GM21381 (cell line): ENCODE measurements at regions not wholly inside any gene's neighbourhood (a gene's known extent, or its start where the extent isn't known, plus 50 kb on each side); places are given as distances from the start of the nearest gene placed in this dataset.

Source experiments
- ATAC-seq: cut with Tn5 transposase; IDR thresholded peaks from one replicate; pipeline ENCODE4 v1.9.1; 2021; ENCODE audit warnings: mild to moderate bottlenecking, moderate library complexity; ENCODE audit not compliant: unreplicated experiment

GRCh38 chr10:124231168-124232155, 138.1 kb upstream of the CHST15 start:
- ATAC-seq: no peak

- ATAC-seq: no peak
These were observed 137.3 kb upstream of the CHST15 start for GRCh38 chr10:124230635-124231167.

- no peak for ATAC-seq
These were observed 136.7 kb upstream of the CHST15 start for GRCh38 chr10:124229989-124230634.

GRCh38 chr10:124229201-124229988, 136.0 kb upstream of the CHST15 start:
- ATAC-seq: no peak

- ATAC-seq: no peak
These were observed 135.1 kb upstream of the CHST15 start for GRCh38 chr10:124228471-124228870.

GRCh38 chr10:124227988-124228387, 134.6 kb upstream of the CHST15 start:
- no peak for ATAC-seq

- ATAC-seq: no peak
These were observed 133.9 kb upstream of the CHST15 start for GRCh38 chr10:124227055-124227975.

GRCh38 chr10:124226271-124227054, 133.1 kb upstream of the CHST15 start:
- ATAC-seq: no peak

GRCh38 chr10:124225467-124226270, 132.3 kb upstream of the CHST15 start:
- ATAC-seq: no peak

- ATAC-seq: no peak
These were observed 131.7 kb upstream of the CHST15 start for GRCh38 chr10:124225029-124225466.

GRCh38 chr10:124224331-124225028, 131.1 kb upstream of the CHST15 start:
- no peak for ATAC-seq

GRCh38 chr10:124223711-124224085, 130.3 kb upstream of the CHST15 start:
- no peak for ATAC-seq

GRCh38 chr10:124222988-124223710, 129.8 kb upstream of the CHST15 start:
- ATAC-seq: no peak

GRCh38 chr10:124222318-124222987, 129.1 kb upstream of the CHST15 start:
- peak; percentile 13 for ATAC-seq

GRCh38 chr10:124221356-124222317, 128.2 kb upstream of the CHST15 start:
- ATAC-seq: peak; percentile 83
